ENCODE measurements at regions not wholly inside any gene's neighbourhood (a gene's known extent, or its start where the extent isn't known, plus 50 kb on each side); places are given as distances from the start of the nearest gene placed in this dataset.

DNA sequence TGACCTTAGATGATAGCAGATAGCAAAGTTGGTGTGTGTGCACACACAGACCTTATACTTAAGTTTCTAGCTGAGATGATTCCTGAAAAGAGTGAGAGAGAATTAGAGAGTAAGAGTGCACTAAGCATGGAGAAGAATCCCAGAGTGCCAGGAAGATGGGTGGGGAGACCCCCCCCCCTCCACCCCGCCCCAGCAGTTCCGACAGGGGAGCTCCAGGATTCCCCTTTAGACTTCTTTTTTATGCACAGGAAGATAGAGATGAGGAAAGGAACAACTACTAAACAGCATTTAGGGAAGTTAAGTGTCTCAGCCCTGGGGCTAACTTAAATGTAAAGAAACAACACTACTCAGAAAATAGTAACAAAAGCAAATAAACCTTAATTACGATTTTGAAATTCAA is 878.0 kb upstream of the GOT2 start:
- TF ChIP-seq, protein P1, sequence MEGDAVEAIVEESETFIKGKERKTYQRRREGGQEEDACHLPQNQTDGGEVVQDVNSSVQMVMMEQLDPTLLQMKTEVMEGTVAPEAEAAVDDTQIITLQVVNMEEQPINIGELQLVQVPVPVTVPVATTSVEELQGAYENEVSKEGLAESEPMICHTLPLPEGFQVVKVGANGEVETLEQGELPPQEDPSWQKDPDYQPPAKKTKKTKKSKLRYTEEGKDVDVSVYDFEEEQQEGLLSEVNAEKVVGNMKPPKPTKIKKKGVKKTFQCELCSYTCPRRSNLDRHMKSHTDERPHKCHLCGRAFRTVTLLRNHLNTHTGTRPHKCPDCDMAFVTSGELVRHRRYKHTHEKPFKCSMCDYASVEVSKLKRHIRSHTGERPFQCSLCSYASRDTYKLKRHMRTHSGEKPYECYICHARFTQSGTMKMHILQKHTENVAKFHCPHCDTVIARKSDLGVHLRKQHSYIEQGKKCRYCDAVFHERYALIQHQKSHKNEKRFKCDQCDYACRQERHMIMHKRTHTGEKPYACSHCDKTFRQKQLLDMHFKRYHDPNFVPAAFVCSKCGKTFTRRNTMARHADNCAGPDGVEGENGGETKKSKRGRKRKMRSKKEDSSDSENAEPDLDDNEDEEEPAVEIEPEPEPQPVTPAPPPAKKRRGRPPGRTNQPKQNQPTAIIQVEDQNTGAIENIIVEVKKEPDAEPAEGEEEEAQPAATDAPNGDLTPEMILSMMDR (IDR thresholded peaks at IDR 0.05): no peak
- TF ChIP-seq POLR2A (IDR thresholded peaks at IDR 0.05) (no peak), EP300 (IDR thresholded peaks at IDR 0.05) (no peak)

Measured in ovary (tissue), 3 donors.